Stimulated activated CD4-positive, alpha-beta T cell treated with anti-CD3 and anti-CD28 coated beads, Interleukin-2, amount 100 ng/mL, for 48 hours (primary cell): ENCODE measurements at regions not wholly inside any gene's neighbourhood (a gene's known extent, or its start where the extent isn't known, plus 50 kb on each side); places are given as distances from the start of the nearest gene placed in this dataset.

Experiments used
- DNase-seq, 2 donors: peaks; one replicate each; pipeline ENCODE4 v3.0.0-alpha.2; 2020

GRCh38 chr15:47437491-47437890 lies 279.8 kb upstream of the SEMA6D start:
- no peak for DNase-seq

- DNase-seq: no peak
These were observed 277.9 kb upstream of the SEMA6D start for GRCh38 chr15:47439146-47440111.

- no peak for DNase-seq
These were observed 274.9 kb upstream of the SEMA6D start for GRCh38 chr15:47442371-47442770.

GRCh38 chr15:47443839-47444238 lies 273.5 kb upstream of the SEMA6D start:
- DNase-seq: no peak

- DNase-seq: no peak
These were observed 271.4 kb upstream of the SEMA6D start for GRCh38 chr15:47445723-47446392.

GRCh38 chr15:47460795-47461573 lies 256.3 kb upstream of the SEMA6D start:
- DNase-seq: no peak

- no peak for DNase-seq
These were observed 255.6 kb upstream of the SEMA6D start for GRCh38 chr15:47461652-47462141.

GRCh38 chr15:47466357-47466756 lies 250.9 kb upstream of the SEMA6D start:
- DNase-seq: no peak

GRCh38 chr15:47470983-47471382 lies 246.3 kb upstream of the SEMA6D start:
- no peak for DNase-seq

GRCh38 chr15:47473106-47473725 lies 244.1 kb upstream of the SEMA6D start:
- no peak for DNase-seq

- no peak for DNase-seq
These were observed 243.5 kb upstream of the SEMA6D start for GRCh38 chr15:47473832-47474231.

GRCh38 chr15:47475336-47475735 lies 242.0 kb upstream of the SEMA6D start:
- DNase-seq: no peak

- DNase-seq: no peak
These were observed 240.0 kb upstream of the SEMA6D start for GRCh38 chr15:47477341-47477740.

- no peak for DNase-seq
These were observed 233.2 kb upstream of the SEMA6D start for GRCh38 chr15:47484059-47484458.

GRCh38 chr15:47484997-47485396 lies 232.3 kb upstream of the SEMA6D start:
- DNase-seq: no peak

GRCh38 chr15:47485419-47485818 lies 231.9 kb upstream of the SEMA6D start:
- no peak for DNase-seq

GRCh38 chr15:47486040-47486439 lies 231.3 kb upstream of the SEMA6D start:
- no peak for DNase-seq

- no peak for DNase-seq
These were observed 225.1 kb upstream of the SEMA6D start for GRCh38 chr15:47492195-47492594.

GRCh38 chr15:47493357-47494247 lies 223.7 kb upstream of the SEMA6D start:
- no peak for DNase-seq

- no peak for DNase-seq
These were observed 220.7 kb upstream of the SEMA6D start for GRCh38 chr15:47496343-47497185.

- no peak for DNase-seq
These were observed 216.5 kb upstream of the SEMA6D start for GRCh38 chr15:47500842-47501241.
